ENCODE measurements at regions not wholly inside any gene's neighbourhood (a gene's known extent, or its start where the extent isn't known, plus 50 kb on each side); places are given as distances from the start of the nearest gene placed in this dataset.

DNA sequence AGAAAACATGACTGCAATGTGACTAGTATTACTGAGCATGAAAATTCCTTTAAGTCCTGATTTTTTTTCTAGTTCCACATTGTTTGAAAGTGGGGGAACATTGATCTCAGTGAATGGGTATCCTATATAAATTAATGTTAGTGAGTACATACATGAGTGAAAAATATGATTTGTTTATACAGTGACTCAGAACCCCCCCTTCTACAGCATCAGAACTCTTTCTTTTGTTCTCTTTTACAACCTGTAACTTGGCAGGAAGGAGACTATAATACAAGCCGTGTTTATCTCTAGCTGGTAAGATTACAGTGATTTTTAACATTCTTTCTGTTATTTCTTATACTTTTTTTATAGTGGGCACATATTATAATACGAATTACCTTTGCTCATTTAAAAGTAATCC lies 384.7 kb downstream of the PDCD6IP start:
- DNase-seq (ENCODE audit: low read depth in 2 of 2), result no peak

DNA sequence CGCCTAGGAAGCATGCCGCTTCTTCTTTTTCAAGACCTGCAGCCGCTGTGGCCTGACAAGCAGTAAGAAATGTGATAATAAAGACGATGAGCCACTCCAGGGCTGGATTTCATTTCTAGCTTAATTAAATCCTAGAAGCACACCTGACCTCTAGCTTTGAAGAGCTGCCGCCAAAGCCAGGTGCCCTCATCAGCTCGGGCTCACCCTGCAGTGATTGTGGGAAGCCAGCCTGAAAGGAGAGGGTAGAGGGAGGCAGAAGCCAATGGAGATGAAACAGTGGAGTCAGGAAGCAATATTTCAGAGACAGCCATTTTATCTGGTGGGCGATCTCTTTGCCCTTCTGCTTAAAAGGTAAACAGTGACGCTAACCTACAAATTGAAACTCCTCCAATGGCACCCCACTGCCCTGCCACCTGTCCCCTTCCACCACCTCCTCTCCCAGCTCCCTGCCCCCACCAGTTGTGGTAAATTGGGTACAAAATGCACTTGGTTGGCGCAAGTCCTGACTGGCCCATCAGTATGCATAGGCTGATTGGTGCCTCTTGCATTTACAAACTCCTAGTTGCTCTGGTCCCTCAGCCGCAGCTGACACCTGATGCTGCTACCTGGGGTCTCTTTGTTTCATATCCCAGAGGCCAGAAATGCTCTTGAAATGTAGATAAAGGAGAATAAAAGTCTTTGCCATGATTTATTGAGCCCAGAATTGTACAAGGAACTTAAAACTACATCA lies 385.3 kb downstream of the PDCD6IP start:
- DNase-seq (ENCODE audit: low read depth in 2 of 2), result no peak

DNA sequence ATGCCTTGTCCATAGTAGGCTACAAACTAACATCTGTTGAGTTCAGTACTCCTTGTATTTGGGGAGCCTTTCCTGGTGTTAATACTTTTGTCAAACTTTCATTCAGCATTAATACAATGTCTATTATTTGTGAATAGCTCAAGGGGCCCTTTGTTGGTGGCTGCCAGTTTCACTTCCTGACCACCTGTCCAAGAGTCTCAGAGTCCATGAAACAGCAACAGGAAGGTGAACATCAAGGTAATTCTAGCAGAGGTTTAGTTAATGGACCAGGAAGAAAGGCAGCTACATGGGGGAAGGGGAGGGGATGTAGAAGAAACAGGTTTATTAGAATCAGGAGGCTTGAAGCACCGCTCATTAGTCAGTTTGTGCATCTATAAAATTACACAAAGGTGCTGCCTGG lies 386.9 kb downstream of the PDCD6IP start:
- no peak for DNase-seq (ENCODE audit: low read depth in 2 of 2)

DNA sequence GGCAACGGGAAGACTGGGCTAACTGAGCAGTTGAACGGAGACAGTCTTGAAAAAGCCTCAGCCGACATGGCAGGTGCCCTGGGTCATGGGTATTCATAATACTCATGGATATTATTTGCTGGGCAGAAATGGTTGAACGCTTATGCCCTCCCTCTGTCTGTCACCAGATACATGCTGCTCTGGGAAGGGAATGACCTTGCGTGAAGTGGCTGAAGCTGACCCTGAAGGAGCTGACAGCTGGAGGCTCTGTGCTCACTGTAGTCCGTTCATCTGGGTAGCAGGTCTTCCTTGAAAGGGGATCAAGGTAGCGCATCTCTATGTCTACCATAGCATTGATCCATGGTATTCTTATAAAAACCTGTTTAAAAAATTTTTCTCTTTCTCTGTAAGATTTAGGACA lies 390.7 kb downstream of the PDCD6IP start:
- DNase-seq (ENCODE audit: low read depth in 2 of 2), result no peak

DNA sequence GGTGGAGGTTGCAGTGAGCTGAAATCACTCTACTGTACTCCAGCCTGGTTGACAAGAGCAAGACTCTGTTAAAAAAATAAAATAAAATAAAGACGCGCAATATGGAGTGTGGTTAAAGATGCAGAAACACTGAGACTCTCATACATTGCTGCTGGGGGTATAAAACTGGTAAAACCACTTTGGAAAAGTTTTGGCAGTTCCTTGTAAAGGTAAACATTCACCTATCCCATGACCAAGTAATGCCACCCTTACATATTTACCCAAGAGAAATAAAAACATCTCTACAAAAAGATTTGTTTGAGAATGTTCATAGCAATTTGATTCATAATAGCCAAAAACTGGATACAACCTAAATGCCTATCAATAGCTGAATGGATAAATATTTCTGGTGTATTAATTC lies 398.5 kb downstream of the PDCD6IP start:
- DNase-seq (ENCODE audit: low read depth in 2 of 2), result no peak

DNA sequence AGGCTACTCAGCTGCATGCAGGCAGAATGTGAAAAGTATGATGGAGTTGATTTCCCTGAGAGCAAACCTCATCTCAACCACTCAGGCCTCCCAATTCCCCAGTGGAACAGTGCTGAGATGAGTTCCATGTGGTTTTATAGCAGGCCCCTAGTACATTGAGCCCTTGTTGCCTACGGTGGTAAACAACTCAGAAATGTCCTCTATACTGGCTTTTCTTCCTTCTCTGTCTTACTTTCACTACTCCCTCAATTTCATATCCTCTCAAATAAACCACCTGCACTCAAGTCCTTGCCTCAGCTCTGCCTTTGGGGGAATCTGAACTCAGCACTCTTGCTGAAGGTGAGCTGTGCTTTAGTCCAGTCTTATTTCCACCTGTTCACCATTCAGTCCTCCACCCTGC lies 399.9 kb downstream of the PDCD6IP start:
- no peak for DNase-seq (ENCODE audit: low read depth in 2 of 2)

DNA sequence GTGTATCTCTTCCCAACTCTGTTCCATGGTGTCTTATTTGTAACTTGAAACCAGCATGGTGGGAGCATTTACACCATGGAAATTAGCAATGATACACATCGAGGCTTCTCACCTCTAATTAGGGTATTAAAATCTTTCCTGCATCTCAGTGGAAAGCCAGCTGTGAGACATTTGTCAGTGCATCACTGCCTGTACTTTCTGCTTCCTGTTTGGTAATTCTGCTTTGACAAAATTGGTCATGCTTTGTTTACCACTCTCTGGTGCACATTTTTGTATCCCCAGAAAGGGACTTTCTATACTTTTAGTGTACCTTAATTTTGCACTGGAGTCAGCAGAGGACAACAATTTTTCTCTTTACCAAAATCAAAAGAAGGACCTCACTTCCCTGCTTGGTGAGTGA lies 402.1 kb downstream of the PDCD6IP start:
- no peak for DNase-seq (ENCODE audit: low read depth in 2 of 2)

DNA sequence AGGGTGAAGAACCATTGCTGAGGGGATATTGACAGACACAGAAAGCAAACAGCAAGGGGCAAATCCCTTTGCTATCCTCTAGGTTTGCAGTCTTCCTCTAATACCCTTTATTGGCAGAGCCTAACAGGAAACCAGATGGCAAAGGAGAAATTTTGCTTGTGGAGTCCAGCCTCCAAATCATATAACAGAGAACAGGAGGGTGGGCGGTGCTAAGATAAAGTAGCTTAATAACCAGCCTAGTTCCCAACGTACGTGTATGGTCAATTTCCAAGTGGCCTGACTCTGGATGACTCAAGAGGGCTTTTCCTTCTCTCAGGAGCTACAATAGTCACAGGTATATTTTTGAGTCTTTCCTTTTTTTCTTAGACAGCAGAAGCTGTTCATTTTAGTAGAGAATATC lies 404.5 kb downstream of the PDCD6IP start:
- no peak for DNase-seq (ENCODE audit: low read depth in 2 of 2)

DNA sequence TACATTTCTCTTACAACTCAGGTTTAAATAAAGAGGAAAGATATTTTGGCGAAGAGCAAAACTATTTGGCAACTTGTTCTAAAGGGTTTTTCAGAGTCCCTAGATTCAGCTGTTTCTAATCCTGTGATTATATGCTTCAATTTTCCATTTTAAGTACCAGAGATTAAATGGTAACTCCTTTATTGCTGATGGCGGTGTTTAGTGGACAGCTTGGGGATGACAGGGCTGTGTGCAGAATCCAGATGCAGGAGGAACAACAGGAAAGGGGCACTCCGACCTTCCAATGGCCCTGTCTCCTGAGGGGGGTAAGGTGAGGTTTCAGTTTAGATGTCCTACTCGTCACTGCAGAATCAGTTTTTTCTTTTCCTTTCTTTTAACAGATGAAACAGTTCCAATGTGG lies 405.0 kb downstream of the PDCD6IP start:
- DNase-seq (ENCODE audit: low read depth in 2 of 2), result no peak

DNA sequence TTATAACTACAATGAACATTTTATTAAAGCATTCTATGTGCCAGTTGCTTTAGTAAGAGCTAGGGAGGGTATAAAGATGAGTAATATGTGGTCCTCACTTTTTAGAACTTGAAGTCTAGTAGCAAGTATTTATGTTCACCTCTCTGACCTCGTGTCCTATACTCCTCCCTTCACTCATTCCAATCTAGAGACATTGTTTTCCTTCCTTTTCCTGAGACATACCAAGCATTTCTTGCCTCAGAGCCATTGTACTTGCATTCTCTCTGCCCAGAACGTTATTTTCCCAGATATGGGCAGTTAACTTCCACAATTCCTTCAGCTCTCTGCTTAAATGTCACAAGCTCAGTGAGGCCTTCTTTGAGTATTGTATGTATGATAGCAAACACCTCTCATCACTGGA lies 408.6 kb downstream of the PDCD6IP start:
- DNase-seq (ENCODE audit: low read depth in 2 of 2), result no peak

DNA sequence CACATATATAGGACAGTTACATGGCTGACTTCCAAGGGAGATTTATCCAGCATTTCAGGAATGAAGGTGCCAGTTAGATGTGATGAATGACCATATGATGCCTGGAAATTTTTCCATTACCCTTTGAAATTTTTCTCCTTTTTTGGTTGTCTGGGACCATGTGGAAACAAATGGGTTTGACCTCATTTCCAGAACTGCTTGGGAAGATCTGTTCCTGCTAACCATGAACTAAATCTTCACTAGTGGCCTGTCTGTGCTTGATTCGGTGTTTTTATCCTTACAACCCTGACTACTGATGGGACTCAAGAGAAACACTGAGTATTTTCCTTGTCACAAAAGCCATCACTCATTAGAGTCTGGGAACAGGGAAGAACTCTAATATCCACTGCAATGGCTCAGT lies 409.4 kb downstream of the PDCD6IP start:
- no peak for DNase-seq (ENCODE audit: low read depth in 2 of 2)

DNA sequence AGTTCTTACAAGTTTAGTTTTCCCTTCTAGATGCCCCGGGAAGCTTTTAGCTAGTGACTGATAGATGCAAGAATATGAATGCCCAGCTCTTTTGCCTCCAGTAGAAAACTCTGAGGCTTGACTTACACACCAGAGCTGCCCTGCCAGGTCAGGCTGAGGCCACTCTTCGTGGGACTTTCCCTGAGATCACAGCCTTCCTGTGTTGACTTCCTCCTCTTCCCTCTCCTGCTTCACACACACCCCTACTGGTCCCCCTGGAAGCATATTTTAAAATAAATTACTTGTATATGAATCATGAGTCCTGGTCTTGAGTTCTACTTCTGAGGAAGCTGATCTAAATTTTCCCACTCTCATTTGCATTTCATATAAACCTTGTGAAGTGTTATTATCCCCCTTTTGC lies 413.7 kb downstream of the PDCD6IP start:
- DNase-seq (ENCODE audit: low read depth in 2 of 2), result no peak

DNA sequence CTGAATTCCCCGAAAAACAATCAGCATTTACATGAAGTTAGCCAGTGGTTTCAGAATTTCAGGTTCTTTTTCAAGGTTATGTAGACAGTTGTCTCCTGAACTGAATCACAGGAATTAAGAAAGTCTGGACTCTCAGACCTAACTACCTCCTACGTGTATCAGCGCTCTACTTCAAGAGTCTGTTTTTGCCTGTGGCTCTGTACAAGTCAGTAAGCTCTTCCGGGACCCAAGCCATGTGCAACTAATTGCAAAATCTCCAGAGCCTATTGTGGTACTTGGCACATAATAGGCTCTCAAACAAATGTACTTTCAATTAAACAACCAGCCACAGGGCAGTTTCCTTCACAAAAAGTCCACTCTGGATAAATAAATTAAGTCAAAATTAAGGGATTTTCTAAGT lies 414.2 kb downstream of the PDCD6IP start:
- no peak for DNase-seq (ENCODE audit: low read depth in 2 of 2)

DNA sequence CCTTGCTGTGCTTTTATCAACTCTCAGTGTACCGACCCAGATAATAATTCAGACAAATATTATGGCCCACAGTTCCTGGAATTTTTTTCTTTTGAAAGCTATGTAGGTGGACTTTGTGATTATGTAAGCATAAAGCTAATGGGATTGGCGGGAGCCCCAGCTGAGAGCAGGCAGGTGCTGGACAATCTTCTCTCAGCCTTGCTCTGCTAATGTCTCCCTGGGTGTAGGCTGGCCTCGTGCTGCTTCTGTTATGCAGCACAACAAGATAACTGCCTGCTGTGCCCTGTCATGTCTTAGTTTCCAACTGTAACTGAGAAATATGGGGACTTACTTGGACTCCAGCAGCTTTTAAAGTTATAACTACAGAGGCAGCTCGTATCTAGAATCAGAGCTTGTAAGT lies 415.0 kb downstream of the PDCD6IP start:
- DNase-seq (ENCODE audit: low read depth in 2 of 2), result no peak

DNA sequence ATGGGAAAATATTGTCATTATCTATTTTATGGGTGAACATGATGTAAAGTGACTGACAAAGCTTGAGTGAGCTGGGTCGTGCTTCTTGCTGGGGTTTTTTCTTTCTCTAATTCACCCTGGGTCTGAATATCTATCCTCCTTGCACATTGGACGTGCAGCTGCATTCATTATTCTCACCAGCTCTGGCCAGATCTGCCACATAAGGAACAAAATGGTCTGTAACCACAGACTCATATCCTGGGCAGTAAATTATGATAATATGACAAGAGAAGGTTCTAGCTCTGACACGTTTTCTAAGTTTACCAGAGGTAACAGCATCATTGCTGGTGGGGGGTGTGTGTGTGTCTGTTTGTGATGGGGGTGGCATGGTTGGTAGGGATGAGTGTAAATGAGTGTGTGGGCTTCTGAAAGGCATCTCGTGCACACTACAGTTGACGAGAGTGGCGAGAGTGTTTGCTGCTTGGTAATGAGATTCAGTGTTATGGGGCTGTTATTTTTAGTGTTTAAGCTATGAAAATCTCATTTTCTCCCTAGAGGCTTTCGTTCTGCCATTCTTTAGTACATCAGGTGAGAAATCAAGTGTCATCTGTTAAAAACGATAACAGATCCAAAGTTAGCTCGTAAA lies 418.4 kb downstream of the PDCD6IP start:
- no peak for DNase-seq (ENCODE audit: low read depth in 2 of 2)

DNA sequence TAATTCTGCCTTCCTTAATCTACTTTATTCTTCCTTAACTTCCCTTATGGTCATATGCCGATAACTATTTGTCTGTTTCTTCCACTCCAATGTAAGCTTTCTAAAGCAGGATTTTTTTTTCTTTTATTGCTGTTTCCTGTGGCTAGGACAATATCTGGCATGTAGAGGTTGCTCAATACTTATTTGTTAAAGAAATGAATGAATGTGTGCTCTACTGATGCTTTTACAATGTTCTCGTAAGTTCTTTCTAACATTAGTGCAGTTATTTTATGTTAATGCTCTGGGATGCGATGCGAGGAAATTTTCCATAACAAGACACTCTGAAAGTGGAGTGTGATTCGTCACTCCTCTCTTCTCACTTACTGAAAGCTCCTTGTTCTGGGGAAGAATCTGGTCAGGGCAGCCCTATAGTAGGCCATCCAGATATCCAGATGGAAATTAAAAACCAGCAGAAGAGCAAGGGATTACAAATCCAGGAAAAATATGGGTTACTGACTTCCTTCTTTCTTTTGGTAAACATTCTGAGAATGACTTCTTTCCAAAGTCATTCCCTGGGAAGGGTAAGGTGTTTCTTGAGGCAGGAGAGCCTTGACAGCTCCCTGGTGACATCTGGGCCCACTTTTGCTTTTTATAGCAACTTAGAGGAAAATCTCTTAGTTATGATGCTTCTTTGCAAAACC lies 420.4 kb downstream of the PDCD6IP start:
- no peak for DNase-seq (ENCODE audit: low read depth in 2 of 2)

DNA sequence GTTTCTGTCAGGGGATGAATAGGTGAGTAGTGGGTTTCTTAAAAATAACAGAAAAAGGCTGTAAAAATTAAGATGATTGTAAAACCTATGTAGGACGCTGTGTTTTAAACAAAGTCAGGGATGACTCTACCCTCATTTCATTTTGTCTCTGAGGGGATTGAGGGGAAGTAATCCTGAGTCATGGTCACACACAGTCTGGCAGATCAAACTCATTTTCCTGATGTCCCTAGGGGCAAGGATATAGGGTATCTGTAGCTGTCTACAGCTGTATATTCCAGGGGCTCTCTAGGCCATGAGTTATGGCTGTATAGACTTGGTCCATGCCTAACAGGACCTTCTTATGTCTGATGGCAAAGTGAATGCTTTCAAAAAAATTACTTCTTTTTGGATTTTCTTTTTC lies 421.1 kb downstream of the PDCD6IP start:
- no peak for DNase-seq (ENCODE audit: low read depth in 2 of 2)

DNA sequence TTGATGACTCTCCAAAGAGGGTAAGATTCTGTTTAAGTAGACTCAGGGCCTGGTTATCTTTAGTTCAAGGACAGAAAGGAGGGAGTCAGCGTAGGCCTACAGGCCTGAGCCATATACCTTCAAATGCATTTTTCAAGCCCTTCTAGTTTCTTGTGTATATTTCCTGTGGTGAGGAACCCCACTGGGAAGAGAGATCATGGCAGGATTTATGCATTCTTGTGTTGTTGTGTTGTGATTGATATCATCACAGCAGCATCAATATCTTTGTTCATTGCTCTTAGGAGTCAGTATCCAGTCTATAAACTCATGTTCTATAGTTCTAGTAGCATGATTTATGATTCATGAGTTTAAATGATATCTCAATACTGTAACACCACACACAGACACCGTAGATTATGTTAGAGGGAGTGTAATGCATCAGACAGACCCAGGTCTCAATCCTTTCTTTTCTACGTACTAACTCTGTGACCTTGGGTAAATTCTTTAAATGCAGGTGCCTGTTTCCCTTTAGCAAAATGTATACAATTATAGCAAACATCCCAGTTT lies 427.5 kb downstream of the PDCD6IP start:
- DNase-seq (ENCODE audit: low read depth in 2 of 2), result no peak

DNA sequence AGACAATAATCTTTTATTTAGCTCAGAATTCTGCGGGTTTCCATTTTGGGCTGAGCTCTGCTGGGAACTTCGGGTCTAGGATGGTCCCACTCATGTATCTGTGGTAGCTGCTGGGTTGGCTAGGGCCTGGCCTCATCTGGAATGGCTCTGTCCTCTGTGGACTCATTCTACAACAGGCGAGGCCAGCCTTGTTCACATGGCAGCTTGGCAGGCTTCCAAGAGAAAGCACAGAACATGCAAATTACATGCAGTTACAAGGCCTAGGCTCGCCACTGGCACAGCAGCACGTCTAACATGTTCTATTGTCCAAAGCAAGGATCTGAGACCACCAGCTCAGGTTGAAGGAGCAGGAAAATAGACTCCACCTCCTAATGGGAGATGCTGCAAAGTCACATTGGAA lies 431.4 kb downstream of the PDCD6IP start:
- DNase-seq (ENCODE audit: low read depth in 2 of 2), result no peak

DNA sequence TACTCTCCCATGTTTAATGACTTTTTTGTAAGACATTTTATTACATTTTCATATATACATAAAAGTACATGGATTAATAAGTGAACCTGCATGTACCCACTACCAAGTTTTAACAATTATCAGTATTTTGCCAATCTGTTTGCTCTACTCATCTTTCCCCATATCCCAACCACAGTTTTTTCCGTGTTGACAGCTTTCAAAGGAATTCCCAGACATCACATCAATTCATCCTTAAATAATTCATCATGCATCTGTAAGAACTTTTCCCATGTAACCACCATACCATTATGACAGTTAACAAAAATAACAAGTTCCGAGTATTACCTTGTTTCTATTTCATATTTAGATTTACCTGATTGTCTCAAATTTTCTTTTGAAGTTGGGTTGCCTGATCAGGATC lies 436.7 kb downstream of the PDCD6IP start:
- no peak for DNase-seq (ENCODE audit: low read depth in 2 of 2)

DNA sequence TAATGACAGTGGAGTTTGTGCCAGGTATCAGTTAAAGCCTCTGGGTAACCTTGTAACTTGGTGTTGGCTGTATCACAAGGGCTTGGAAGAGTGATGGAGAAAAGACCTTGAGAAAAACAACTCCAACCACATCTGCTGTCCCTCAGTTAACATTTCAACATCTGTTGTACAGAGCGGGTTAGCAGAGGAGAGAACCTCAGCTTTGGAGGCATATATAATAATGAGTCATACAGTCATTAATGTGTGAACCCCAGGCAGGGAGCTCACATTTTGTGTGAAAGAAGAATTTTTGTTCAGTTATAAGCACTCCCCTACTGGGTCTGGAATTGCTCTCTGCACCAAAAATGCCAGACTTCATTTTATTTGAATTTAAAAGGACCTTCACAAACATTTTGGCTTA lies 439.5 kb downstream of the PDCD6IP start:
- DNase-seq (ENCODE audit: low read depth in 2 of 2), result no peak

DNA sequence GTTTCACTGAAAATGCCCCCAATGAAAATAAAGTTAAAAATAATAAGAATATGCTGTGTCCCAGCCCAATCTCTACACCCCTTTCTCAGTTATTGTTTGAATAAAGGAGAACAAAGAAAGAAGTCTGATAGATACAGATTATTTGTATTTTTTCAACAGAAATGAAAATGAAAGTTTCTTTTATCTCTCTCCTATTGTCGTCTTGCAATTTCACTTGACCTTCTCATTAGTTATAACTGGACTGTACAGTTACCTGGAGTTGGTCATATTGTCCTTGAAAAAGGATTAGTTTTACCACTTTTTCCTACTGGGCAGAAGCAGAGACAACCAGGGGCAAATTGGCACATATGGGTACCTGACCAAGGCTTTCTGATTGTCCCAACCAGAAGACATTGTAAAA lies 440.0 kb downstream of the PDCD6IP start:
- no peak for DNase-seq (ENCODE audit: low read depth in 2 of 2)

DNA sequence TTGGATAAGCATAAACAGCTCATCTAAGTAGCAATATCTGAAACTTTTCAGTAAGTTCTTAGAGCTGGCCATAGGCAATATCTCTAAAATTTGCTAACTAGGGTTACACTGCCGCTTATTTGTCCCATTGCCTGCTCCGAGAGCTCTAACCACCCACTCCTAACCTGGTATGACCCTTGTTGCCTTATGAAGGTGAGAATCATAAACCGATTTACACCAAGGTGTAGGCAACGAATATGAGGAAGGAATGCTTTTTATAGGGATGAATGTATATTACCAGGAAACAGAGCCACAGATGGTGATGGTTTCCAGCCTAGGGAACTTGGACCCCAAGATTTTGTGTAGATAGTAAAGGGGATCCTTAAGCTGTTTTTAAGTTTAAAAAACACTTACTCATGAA lies 440.9 kb downstream of the PDCD6IP start:
- no peak for DNase-seq (ENCODE audit: low read depth in 2 of 2)

Measured in activated CD8-positive, alpha-beta memory T cell treated with anti-CD3 and anti-CD28 coated beads for 4 hours (primary cell).